Tongue (tissue), 1 donor: ENCODE measurements at regions not wholly inside any gene's neighbourhood (a gene's known extent, or its start where the extent isn't known, plus 50 kb on each side); places are given as distances from the start of the nearest gene placed in this dataset.

Source experiments
- DNase-seq: peaks from one replicate; pipeline ENCODE4 v3.0.0-alpha.2; 2015

GRCh38 chr5:110077147-110077546, 387.4 kb downstream of the MAN2A1 start:
- no peak for DNase-seq

GRCh38 chr5:110082194-110082593, 392.5 kb downstream of the MAN2A1 start:
- DNase-seq = no peak

- DNase-seq = no peak
Measured at GRCh38 chr5:110082863-110083262, 393.1 kb downstream of the MAN2A1 start.

- DNase-seq = no peak
Measured at GRCh38 chr5:110085826-110086225, 396.1 kb downstream of the MAN2A1 start.

GRCh38 chr5:110086658-110087388, 397.1 kb downstream of the MAN2A1 start:
- DNase-seq = peak; percentile 71

GRCh38 chr5:110087829-110088228, 398.1 kb downstream of the MAN2A1 start:
- DNase-seq = peak; percentile 19

GRCh38 chr5:110088676-110089436, 399.1 kb downstream of the MAN2A1 start:
- no peak for DNase-seq

GRCh38 chr5:110092955-110093785, 403.4 kb downstream of the MAN2A1 start:
- DNase-seq = no peak

GRCh38 chr5:110094109-110094508, 404.4 kb downstream of the MAN2A1 start:
- no peak for DNase-seq

GRCh38 chr5:110094548-110094947, 404.8 kb downstream of the MAN2A1 start:
- DNase-seq = no peak

- DNase-seq = no peak
Measured at GRCh38 chr5:110096419-110096818, 406.7 kb downstream of the MAN2A1 start.

GRCh38 chr5:110099572-110099971, 409.8 kb downstream of the MAN2A1 start:
- no peak for DNase-seq

- DNase-seq = no peak
Measured at GRCh38 chr5:110103081-110103480, 413.4 kb downstream of the MAN2A1 start.

GRCh38 chr5:110104060-110104725, 414.5 kb downstream of the MAN2A1 start:
- no peak for DNase-seq

- no peak for DNase-seq
Measured at GRCh38 chr5:110104726-110105669, 415.3 kb downstream of the MAN2A1 start.

- peak; percentile 20 for DNase-seq
Measured at GRCh38 chr5:110105692-110106091, 416.0 kb downstream of the MAN2A1 start.

- no peak for DNase-seq
Measured at GRCh38 chr5:110106750-110107149, 417.0 kb downstream of the MAN2A1 start.

- DNase-seq = no peak
Measured at GRCh38 chr5:110108520-110108919, 418.8 kb downstream of the MAN2A1 start.

GRCh38 chr5:110109667-110110066, 419.9 kb downstream of the MAN2A1 start:
- no peak for DNase-seq

GRCh38 chr5:110112348-110112747, 422.6 kb downstream of the MAN2A1 start:
- no peak for DNase-seq

- DNase-seq = no peak
Measured at GRCh38 chr5:110115503-110115902, 425.8 kb downstream of the MAN2A1 start.
